Globus pallidus (tissue), 1 donor: ENCODE measurements at regions not wholly inside any gene's neighbourhood (a gene's known extent, or its start where the extent isn't known, plus 50 kb on each side); places are given as distances from the start of the nearest gene placed in this dataset.
"Not testable (repeated sequence)": the region's sequence is repeated elsewhere in the genome, so short reads cannot be mapped to it uniquely, and the experiment has no call there.

Source experiments
- DNase-seq: peaks from one replicate; pipeline ENCODE4 v3.0.0-alpha.2; 2015; ENCODE audit warnings: low spot score

DNA sequence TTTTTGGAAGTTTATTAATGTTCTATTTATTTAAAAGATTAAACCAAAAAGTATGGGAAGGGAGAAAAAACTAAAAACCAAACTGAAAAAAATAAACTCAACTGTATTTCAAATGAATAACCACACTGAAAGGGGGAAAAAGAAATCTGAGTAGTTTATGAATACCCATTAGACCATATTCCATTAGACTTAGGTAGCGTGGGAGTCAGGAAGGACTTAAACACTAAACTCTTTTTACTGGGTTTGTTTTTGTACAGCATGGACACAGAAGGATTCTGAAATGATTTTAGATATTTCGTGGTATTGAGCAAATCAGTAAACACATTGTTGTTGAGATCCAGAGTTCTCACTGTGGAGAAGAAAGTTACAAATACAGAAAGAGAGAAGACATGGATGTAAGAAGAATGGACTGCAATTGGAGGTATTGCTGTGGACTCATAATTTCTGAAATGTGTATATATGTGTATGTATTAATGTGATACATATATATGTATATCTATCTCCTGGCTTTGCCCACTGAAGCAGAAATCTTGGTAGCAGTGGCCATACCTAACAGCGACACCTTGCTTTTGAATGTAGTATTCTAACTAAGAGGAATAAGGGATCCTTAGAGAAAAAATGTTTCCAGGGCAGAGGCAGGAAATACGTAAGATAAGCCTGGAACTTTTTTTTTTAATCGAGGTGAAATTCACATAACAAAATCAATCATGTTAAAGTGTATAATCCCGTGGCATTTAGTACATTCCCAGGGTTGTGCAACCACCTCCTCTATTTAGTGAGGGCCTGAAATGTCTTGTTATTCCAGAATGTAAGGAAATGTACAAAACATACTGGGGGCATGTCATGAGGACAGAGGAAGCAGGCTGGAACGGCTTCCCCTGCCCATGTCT is 228.8 kb downstream of the SMARCA2 start:
- no peak for DNase-seq

DNA sequence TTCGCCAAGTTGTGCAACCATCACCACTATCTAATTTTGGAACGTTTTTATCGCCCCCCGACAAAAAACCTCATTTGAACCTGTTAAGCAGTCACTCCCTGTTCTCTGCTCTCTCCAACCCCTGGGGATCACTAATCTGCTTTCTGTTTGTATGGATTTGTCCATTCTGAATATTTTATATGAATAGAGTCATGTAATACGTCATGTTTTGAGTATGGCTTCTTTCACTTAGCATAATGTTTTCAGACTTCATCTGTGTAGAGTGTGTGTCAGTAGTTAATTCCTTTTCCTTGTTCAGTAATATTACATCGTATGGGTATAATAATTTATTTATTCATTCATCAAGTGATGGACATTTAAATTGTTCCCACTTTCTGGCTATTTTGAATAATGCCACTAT is 232.2 kb downstream of the SMARCA2 start:
- no peak for DNase-seq

DNA sequence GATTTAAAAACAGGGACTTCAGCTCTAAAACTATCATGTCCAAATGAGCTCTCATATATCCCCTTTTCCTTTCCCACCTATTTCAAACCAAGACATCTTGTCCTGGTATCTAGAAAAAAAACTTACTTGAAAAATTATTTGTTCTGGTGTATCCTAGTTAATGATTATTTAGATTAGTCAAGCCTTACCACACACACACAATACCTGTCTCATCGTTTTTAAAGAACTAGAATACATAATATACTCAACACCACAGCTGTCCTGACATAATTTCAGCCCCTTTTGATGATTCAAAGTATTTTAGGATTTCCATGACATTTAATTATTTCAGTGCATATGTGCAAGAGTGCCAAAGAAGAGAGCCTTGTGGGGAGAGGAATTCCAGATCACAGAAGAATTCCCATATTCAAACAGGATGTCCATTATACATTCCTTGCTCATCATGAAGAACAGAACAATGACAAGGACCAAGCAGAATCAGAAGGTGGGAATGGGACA is 233.7 kb downstream of the SMARCA2 start:
- DNase-seq, result no peak

DNA sequence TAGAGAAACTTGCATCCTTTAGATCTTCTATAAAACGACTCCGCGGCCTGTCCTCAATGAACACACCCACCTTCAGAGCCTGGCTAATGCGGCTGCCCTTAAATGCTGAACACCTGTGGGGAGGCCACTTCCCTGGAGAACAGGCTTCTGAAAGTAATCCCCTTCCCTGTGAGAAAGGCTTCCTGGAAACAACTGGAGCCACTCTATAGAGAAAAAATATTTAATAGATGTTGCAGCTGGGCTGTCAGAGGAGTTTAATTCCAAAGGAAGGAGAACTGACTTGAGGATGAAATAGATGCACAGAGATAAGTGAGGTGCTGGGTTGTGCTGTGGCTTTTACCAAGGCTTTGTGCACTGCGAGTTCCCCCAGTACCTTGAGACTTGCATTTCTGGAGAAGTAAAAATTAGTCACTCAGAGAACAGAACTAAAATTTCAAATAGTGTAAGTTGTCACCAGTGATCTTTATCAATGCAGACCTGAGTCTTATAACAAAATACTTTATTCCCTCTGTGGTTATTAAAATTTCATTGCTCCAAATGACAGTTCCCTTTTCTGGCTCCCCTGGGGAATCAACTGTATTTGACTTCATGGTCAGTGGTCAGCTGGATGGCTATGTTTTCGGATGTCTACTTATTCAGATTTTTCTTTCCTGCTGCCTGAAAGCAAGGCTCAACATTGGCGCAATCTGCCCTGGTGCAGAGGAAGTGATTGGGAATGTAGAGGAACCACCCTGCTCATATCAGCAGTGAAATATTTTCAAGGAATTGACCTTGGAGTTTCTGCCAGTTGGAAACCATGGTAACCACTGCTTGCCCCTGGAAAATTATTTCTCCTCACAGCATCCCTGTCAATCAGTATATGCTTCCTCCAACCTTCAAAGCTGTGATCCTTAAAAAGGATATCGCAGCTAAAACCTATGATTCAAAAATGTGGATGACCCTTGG is 238.8 kb downstream of the SMARCA2 start:
- DNase-seq, result no peak

DNA sequence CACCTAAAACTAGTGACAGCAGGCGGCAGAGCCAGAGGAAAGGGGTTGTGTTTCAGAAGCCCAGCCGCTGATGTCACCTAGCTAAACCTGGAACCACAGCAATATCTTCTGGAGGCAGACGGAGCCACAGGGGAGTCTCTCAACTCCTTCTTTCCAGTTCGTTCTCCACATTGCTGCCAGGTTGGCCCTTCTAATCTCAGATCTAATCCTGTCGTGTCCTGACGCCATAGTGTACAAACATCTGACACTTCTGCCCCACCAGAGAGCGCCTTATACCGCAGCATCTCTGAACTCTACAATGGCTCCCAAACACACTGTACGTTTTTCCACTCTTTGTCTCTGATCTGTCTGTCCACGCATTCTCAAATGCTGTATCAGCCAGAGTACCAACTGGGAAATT is 240.0 kb downstream of the SMARCA2 start:
- no peak for DNase-seq

DNA sequence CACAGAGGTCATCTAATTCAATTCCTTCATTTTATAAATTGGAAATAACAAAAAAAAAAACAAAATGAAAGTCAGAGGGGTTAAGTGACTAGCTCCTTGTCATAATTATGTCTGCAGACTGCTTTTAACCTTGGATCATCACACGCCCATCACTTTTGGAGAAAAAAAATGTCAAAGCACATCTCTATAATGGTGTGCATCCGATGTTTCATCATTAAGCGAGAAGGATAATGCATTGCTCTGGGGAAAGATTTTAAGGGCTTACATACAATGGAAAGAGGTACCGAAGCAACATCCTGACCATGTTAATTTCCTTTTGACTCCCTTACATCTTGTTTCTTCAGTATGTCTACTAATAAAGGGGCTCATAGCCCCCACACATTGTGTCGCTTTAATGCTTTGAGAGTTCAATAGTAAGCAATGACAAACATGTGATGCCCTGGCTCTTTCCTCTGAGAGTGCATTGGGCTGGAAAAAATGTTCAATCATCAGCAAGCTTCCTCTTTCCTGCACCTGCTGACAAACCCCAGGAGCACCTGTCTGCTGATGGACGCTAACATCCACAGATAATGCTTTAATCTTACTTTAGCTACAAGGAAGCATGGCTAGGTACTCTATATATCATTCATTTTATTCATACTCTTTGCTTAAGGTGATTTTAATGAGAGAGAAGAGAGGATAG is 242.2 kb downstream of the SMARCA2 start:
- DNase-seq, result no peak

DNA sequence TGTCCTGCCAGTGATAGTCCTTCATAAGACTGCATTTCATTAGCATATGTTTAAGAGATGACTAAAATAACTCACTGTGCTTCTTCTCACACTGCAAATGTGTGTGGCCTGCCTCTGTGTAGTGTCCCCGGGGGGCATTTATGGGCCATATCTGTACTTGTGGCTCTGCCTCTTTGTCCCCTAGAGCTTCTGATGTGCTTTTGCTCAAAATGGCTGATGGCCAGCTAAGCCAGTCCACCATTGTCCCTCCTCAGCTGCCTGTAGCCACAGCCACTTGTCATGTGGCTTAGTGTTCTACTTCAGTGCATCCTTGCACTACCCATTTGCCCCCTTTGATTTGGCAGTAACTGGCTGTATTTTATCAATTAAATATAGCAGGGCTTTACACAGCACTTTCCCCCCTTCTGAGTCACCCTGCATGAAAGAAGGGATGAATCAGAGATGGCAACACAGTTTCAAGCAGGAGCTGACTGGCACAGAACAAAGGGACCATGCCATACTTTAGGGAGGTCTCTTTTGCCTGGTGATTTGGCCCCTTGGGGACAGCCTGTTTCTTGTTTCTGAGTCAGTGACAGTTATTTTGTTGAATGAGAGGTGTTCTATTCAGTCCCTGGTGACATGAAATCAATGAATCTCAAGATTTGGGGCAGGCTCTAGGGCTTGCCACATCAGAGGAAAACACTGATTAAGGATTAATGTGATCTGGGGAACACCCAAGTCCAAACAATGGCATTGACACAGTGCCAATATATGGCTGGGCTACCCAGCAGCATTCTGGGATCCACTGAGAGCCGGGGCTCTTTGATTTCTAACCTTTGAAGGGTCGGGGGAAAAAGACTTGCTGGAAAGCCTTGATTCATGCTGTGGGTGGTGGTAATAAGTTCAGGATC is 245.5 kb downstream of the SMARCA2 start:
- DNase-seq, result no peak

DNA sequence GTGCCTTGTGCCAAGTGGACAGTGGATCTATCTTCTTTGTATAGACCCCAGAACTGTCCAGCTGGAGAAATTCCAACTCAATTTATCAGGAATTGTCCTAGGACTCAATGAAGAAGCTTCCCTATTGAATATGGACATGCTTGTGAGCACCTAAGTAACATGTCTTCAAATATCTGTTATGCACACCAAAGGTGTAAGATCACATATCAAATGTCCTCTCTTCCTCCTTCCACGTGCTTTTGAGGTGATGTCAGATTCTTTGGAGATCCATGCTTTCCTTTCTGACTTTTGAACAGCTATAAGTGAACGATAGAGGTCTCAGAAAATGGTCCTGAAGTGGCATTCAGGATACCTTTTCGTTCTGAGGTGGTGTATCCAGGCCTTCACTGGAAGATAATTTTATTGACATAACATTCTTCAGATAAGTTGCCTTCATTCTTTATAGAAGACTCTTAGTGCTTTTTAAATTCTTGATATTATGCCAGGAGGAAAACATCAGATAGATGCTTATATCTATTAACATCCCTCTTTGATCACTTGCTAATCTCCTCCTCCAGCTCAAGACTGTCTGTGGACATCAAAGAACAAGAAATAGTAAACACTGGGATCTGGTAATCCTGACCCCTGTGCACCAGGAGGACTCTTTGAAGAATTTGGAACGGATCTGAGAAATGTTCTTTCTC is 246.4 kb downstream of the SMARCA2 start:
- no peak for DNase-seq

DNA sequence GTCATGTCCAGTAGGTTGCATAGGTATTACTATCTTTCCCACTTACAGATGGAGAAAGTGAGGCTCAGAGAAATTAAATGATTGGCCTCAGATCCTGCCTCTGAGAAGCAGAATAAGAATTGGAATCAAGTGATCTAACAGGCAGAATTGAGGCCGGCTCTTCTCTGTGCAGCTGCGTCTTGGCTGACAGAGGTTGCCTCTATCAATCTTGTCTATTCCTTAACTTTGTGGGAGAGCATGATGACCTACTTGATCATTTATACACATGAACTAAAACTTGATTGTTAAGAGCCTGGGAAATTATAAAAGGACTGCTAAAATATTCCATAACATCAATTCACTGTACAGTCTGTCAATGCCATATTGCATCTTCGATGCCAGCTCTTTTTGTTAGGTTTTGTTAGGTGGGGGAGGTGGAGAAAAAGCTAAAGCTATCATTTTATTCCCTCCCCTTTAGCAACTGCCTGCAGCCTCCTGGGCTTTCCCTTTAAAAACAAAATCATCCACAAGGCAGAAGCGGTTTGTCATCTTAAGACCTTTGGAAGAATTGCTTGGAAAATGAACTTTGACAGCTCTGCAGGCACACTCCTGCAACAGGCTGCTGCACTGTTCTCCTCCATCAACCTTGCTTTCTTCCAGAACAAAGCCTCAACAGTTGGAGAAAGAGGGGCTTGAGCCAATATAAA is 247.4 kb downstream of the SMARCA2 start:
- no peak for DNase-seq

DNA sequence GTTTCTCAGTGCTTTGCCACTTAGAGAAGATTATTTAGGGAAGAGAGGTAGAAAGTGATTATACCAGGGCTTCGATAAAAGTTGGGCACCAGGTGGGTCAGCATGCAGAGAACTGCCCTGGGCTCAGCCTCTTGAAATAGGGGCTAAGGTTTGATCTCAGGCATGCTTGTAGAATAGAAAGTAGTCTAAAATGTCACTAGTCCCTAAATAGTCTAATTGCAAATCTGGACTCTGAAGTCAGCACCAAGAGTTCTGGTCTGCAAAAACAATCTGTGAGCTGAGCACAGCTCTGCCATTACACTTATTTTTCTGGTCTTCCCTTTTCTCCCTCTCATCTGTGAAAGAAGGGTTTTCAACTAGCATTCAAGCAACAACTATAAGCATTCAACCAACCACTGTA is 248.0 kb downstream of the SMARCA2 start:
- DNase-seq, result no peak

DNA sequence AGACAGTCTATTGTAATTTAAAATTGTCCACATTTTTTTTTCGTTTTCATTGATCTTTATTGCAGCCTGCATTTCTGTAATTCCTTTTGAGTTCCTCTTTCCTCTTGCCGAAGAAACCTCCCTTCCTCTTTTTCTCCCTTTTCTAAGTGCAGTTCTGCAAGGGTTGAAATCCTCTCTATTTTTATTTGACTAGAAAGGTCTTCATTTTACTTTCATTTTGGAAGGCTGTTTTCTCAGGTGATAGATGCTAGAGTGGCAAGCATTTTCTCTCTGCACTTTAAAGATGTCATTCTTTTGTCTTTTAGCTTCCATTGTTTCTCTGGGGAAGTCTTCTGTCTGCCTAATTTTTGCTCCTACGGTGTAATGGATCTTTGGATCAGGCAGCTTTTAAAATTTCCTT is 248.5 kb downstream of the SMARCA2 start:
- no peak for DNase-seq

DNA sequence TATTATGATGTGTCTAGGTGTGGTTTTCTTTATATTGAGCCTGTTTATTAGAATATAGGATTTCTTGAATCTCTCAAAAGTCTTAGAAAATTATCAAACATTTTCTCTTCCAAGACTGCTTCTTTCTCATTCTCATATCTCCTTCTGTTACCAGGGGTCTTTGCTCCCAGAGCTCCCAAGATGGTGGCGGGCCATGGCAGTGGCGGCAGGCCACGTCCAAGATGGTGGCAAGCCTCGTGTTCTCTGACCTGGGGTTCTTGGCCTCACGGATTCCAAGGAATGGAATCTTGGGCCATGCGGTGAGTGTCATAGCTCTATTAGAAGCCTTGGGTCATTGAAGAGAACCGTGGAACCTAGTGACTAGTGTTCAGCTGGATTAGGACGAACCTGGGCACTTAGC is 248.9 kb downstream of the SMARCA2 start:
- DNase-seq, result no peak

DNA sequence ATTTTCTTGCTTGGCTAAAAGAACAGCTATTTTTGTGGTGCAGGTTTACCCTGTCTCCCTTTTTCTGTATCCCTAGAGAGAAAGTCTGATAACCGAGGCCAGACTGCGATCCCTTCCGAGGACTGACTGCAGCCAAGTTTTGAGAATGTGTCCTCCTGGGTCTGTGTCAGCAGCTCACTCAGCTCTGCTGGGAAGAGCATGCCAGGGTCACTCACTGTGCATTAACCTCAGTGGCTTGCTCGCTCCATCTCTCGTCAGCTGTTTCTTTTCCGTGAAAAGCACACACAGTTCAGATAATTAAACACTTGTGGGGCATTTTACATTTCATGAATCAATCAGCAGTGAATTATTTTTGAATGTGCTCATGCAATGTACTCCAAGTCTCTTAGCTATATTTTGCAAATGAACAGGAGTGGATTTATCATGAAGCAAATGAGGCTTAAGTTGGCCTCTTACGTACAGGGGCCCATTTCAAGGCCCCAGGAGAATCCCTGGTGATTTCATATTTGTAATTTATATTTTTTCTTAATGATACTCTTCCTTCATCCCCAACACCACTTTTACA is 252.1 kb downstream of the SMARCA2 start:
- no peak for DNase-seq

DNA sequence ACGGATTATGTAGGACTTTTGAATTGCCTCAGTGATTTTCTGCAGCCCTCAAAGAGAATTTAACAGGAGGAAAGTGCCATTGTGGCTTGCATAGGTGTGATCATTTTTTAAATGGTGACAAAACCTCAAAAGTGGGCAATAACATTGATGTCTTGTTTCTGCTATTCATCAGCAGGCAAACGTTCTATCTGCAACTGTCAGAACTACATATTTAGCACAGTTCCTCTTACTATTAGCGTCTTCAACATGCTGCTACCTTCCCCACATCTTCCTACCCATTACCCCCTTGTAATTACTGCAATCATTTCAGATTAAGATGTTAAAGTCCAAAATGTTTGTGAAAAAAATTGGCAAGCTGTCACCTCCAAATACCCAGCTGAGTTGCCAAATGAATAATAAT is 254.6 kb downstream of the SMARCA2 start:
- DNase-seq, result no peak

DNA sequence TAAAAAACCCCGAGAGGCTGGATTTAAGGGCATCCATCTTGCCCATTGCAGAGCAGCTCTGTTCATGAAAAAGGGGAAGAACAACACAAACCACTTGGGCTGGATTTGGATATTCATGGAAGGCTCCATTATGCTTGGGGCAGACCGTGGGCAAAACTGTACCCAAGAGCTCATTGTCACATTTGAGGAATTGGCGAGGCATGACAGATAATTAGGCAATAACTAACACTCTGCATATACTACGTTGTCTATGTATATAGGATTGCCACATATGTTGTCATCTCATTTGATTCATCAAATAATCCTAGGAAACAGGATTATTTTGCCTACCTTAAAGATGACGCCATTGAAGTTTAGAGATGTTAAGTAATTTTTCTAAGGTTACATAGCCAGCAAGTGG is 255.4 kb downstream of the SMARCA2 start:
- no peak for DNase-seq

DNA sequence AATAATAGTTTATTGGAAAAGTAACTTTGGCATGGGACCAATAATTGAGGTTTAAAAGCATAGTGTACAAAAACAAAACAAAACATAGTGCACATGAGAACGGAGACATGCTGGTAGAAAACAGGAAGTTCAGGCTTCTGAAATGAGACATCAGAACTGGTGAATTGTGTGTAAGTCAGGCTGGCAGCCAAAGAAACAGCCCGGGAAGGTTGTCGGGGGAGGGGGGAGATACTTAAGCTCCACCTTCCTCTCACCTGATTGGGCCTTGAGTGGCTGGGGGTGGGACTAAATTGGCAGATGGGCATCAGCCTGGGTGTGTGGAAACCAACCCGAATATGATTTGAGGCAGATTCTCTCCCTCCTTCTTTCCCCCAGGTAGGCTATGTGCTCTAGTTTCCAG is 256.3 kb downstream of the SMARCA2 start:
- peak; percentile 41 for DNase-seq

DNA sequence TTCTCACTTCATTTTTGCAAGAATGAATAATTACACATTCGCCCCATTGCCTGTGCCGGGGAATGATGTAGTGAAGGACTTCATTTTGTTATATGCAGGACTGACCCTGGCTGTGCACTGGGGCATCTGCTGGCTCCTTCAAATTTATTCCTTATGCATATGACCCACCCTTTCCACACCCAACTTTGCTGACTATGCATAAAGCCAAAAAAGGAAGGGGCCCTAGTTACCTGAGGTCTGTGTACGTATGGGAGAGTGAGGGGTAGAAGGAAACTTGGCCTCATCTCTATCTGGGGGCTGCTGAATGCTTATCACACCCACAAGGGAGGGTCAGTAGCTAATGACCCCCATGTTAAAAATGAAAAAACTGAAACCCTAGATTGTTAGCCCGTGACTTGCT is 259.6 kb downstream of the SMARCA2 start:
- DNase-seq, result no peak

DNA sequence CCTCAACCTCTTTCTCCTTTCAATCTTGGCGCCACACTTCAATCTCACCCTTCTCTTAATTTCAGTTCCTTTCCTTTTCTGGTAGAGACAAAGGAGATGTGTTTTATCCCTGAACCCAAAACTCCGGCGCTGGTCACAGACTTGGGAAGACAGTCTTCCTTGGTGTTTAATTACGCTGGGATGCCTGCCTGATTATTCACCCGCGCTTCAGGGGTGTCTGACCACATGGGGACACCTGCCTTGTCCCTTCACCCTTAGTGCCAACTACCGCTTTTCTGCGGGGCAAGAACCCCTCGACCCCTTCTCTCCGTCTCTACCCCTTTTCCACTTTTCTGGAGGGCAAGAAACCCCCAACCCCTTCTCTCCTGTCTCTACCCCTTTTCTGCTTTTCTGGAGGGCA is 261.1 kb downstream of the SMARCA2 start:
- no peak for DNase-seq

DNA sequence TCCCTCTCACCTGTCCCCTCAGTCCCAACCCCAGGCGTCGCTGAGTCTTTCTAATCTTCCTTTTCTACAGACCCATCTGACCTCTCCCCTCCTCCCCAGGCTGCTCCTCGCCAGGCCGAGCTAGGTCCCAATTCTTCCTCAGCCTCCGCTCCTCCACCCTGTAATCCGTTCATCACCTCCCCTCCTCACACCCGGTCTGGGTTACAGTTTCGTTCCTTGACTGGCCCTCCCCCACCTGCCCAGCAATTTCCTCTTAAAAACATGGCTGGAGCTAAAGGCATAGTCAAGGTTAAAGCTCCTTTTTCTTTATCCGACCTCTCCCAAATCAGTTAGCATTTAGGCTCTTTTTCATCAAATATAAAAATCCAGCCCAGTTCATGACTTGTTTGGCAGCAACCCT is 262.0 kb downstream of the SMARCA2 start:
- DNase-seq, result not testable (repeated sequence)

DNA sequence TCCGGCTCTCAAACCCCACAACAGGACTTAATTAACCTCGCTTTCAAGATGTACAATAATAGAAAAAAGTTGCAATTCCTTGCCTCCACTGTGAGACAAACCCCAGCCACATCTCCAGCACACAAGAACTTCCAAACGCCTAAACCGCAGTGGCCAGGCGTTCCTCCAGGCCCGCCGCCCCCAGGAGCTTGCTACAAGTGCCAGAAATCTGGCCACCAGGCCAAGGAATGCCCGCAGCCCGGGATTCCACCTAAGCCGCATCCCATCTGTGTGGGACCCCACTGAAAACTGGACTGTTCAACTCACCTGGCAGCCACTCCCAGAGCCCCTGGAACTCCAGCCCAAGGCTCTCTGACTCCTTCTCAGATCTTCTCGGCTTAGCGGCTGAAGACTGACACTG is 262.5 kb downstream of the SMARCA2 start:
- DNase-seq, result not testable (repeated sequence)
